HG03196 (cell line): ENCODE measurements at regions not wholly inside any gene's neighbourhood (a gene's known extent, or its start where the extent isn't known, plus 50 kb on each side); places are given as distances from the start of the nearest gene placed in this dataset.
"Not testable (repeated sequence)": the region's sequence is repeated elsewhere in the genome, so short reads cannot be mapped to it uniquely, and the experiment has no call there.

Source experiments
- ATAC-seq: cut with Tn5 transposase; IDR thresholded peaks from one replicate; pipeline ENCODE4 v1.9.1; 2021; ENCODE audit not compliant: unreplicated experiment

- ATAC-seq: no peak
Measured at GRCh38 chr7:85285527-85285926, 98.7 kb upstream of the SEMA3D start.

DNA sequence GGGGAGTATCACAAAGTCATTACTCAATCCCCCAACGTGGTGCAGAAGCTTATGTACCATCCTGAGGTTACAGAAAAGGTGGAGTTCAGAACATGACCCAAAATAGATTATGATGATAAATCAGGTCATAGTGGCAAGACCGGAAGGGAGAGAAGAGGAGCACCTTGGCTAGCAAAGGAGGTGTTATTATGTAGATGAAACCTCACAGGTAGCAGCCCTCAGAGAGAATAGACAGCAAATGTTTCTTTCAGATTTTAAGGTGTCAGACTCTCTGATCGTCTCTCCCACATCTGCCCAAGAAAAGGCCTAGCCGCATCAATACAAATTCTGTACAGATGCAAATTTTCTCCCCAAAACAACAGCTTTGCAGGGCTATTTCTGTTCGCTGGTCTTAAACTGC is 88.3 kb upstream of the SEMA3D start:
- ATAC-seq: no peak

GRCh38 chr7:85274454-85274853 is 87.6 kb upstream of the SEMA3D start:
- no peak for ATAC-seq

DNA sequence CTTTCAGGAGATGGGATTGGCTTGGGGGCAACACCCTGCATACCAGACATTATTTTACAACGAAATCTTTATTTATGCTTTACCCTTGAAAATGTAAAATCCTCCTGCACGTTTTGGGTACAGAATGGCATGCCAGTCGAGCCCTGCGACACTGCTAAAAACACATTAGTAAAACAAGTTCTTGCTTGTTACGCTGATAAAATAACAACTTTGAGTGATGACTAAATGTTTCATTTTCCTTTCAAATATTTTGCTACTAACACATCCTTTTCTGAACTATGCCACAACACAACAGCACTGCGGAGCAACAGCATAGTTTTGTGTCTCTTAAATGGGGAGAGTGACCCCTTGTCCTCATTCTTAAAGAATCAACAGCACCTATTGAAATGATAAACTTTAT is 76.0 kb upstream of the SEMA3D start:
- no peak for ATAC-seq

- ATAC-seq: no peak
Measured at GRCh38 chr7:85261336-85261735, 74.5 kb upstream of the SEMA3D start.

DNA sequence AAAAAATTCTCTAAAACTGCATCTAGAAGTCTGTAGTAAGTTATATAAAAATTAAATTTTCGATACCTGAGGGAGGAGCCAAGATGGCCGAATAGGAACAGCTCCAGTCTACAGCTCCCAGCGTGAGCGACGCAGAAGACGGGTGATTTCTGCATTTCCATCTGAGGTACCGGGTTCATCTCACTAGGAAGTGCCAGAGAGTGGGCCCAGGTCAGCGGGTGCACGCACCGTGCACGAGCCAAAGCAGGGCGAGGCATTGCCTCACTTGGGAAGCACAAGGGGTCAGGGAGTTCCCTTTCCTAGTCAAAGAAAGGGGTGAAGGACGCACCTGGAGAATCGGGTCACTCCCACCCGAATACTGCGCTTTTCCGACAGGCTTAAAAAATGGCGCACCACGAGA is 62.9 kb upstream of the SEMA3D start:
- ATAC-seq: not testable (repeated sequence)

DNA sequence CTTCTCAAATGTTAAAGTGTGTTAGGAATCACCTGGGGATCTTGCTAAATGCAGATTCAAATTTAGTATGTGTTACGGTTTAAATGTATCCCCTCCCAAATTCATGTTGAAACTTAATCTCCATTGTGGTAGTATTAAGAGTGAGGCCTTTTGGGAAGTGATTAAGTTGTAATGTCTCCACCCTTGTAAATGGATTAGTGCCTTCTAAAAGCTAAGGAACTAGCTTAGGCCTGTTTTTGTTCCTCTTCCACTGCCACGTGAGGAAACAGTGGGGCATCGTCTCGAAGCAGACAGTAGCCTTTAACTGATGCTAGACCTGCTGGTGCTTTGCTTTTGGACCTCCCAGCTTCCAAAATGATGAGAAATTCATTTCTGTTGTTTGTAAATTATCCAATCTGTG is 52.3 kb upstream of the SEMA3D start:
- ATAC-seq: no peak

DNA sequence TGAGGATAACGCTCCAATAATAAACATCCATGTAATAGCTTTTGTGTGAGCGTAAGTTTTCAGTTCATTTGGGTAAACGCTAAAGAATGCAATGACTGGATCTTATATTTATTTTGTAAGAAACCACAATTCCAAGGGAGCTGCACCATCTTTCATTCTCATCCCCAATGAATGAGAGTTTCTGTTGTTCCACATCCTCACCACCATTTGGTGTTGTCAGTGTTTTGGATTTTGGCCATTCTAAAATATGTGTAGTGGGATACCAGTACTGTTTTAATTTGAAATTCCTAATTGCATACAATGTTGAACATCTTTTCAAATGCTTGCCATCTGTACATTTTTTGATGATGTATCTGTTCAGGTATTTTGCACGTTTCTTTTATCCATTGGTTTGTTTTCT is 50.9 kb upstream of the SEMA3D start:
- no peak for ATAC-seq
